Retinal pigment epithelial cell (primary cell): ENCODE measurements at regions not wholly inside any gene's neighbourhood (a gene's known extent, or its start where the extent isn't known, plus 50 kb on each side); places are given as distances from the start of the nearest gene placed in this dataset.
A peak's percentile ranks its signal among the peaks of the same experiment; 100 is the strongest.

Experiments
- DNase-seq: peaks from one replicate; pipeline ENCODE4 v3.0.0-alpha.2; 2010; ENCODE audit warnings: low read depth
- H3K4me3 ChIP-seq: 2 replicates; pipeline ENCODE4 v1.5.1; 2011; ENCODE audit warnings: mild to moderate bottlenecking, low read length, control low read depth, moderate library complexity
- TF ChIP-seq, protein P1 (sequence below): conservative IDR thresholded peaks from 2 replicates; pipeline ENCODE4 v1.5.1; 2011; ENCODE audit warnings: low read depth, low read length, control low read depth, inconsistent platforms

DNA sequence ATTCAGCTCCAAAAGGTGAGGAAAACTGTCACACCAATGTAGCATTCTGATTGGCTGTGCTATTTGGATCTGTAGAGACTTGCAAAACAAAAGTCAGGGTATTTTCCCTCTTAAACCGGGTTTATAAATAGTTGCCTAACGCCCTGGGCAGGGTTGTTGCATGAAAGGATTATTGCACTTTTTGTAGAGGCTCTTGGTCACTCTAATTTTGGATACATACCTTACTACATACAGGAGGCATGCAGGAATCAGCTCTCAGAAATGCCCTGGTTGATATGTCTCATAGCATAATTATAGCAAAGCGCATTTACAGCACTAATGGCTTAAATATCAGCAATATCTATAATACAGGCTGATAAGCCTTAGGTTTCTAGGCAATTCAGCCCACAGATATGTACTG is 200.0 kb upstream of the GDNF start:
- H3K4me3 ChIP-seq, result no peak overlapping the region
- TF ChIP-seq, protein P1, sequence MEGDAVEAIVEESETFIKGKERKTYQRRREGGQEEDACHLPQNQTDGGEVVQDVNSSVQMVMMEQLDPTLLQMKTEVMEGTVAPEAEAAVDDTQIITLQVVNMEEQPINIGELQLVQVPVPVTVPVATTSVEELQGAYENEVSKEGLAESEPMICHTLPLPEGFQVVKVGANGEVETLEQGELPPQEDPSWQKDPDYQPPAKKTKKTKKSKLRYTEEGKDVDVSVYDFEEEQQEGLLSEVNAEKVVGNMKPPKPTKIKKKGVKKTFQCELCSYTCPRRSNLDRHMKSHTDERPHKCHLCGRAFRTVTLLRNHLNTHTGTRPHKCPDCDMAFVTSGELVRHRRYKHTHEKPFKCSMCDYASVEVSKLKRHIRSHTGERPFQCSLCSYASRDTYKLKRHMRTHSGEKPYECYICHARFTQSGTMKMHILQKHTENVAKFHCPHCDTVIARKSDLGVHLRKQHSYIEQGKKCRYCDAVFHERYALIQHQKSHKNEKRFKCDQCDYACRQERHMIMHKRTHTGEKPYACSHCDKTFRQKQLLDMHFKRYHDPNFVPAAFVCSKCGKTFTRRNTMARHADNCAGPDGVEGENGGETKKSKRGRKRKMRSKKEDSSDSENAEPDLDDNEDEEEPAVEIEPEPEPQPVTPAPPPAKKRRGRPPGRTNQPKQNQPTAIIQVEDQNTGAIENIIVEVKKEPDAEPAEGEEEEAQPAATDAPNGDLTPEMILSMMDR, result no peak
- DNase-seq, result no peak

DNA sequence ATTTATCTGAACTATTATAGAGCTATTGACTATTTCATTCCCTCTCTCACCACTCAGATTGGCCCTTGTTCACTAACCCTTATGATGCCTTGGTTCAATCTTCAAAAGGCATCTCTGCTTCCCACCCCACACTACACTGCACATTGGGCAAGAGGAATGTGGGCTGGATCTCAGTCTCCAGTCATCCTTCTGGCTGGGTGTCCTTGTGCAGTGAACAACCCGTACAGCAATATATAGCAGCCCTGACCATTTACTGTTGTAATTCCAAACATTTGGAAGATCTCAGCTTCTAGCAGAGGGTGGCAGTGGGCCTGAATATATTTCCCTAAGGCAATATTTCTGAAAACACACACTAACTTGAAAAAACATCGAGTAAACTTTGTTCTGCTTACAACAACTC is 199.2 kb upstream of the GDNF start:
- TF ChIP-seq, protein P1, result no peak
- no peak for DNase-seq
- H3K4me3 ChIP-seq, result no peak overlapping the region

DNA sequence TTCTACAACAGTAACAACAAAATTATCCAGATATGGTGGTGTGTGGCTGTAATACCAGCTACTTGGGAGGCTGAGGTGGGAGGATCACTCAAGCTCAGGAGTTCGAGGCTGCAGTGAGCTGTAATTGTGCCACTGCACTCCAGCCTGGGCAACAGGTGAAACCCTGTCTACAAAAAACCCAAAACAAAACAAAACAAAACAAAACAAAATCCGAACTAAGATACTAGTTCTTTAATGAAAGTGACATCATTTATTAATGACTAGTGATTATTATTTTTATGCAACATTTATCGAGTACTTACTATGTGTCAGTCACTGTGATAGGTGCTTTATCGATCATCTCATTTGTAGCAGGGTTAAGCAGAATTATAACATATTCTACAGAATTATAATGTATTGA is 196.9 kb upstream of the GDNF start:
- H3K4me3 ChIP-seq, result no peak overlapping the region
- no peak for DNase-seq
- TF ChIP-seq, protein P1, result no peak

DNA sequence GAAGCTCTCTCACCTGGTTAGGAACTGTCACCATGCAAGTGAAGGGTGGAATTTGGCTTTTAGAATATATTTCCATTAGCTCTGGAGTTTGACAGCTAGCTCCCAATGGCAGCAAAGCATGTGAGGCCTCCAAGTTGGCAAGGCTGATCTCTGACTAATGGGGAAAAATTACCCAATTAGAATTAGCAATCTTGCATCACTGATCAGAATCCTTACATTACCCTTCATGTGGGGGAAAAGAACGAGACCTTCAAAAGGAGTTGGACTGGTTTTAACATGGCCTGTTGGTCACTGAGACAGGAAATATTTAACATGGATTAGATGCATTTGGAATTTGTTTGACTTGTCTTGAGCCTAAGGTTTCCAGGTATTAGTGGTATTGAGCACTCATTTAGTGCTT is 192.3 kb upstream of the GDNF start:
- H3K4me3 ChIP-seq, result no peak overlapping the region
- no peak for DNase-seq
- TF ChIP-seq, protein P1, result no peak

DNA sequence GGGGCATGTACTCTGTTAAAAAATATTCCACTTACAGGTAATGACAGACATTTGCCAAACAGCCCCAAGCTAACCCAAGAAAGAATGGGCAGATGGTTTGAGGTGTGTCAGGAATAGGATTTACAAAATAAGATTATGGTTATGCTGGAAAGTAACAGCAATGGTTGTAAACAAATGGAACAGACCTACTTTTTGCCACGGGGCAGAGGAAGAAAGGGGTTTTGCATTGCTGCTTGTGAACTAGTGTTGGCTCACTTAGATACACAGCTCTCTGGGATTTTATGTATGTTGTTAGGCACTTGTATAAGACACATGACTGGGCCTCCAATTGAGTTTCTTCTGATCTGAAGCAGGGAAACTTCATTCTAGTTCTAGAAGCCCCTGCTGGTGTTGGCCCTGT is 191.5 kb upstream of the GDNF start:
- DNase-seq, result no peak
- no peak overlapping the region for H3K4me3 ChIP-seq
- TF ChIP-seq, protein P1, result no peak

DNA sequence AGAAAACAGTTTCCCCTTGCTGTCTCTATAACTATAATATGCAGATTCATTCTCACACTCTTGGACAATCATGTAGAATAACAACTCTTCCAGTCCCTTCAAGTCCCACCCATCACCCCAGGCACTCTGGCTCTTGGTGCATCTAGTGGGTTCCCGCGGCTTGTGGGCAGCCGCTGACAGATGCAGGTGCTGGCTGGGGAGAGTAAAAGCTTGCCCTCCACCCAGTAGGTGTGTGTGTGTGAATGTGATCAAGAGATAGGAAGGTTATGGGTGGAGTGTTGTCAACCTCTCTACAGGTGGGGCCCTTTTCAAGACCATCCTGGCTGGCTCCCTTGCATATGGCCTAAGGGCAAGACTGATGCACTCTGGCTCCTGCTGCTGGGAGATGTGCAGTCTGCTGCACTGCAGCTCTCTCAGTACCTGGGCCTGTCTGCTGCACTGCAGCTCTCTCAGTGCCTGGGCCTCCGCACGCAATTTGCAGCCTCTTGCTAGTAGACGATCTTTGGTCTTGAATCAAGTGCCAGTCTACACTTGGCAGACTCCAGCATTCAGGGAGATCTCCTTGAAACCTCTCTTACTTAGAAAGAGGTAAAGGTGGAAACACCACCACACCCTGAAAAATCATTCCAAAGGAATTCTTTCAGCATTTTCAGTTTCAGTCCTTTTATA is 189.7 kb upstream of the GDNF start:
- no peak for DNase-seq
- no peak overlapping the region for H3K4me3 ChIP-seq
- TF ChIP-seq, protein P1, result no peak

DNA sequence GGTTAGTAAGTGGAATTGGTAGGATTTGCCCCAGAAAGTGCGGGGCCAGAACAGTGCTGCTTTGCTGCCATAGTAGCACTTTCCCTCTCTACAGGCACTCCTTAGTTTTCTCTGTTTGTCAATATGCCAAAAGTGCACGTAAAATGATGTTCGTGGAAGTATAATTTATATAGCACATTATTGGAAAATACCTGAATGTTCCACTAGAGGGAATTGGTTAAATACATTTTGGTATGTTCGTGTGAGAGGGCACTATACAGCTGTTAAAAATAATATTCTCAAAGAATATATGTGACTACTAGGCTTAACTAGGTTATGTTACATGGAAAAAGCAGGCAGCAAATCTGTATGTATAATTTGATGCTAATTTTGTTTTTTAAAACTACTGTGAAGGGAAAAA is 184.0 kb upstream of the GDNF start:
- TF ChIP-seq, protein P1, result peak; percentile 4
- H3K4me3 ChIP-seq, result no peak overlapping the region
- DNase-seq, result no peak
